Islet precursor cell (in vitro differentiated cells): ENCODE measurements at regions not wholly inside any gene's neighbourhood (a gene's known extent, or its start where the extent isn't known, plus 50 kb on each side); places are given as distances from the start of the nearest gene placed in this dataset.
A peak's percentile ranks its signal among the peaks of the same experiment; 100 is the strongest.
"Not testable (repeated sequence)": the region's sequence is repeated elsewhere in the genome, so short reads cannot be mapped to it uniquely, and the experiment has no call there.

Experiments used
- DNase-seq: peaks from one replicate; pipeline ENCODE4 v3.0.0-alpha.2; 2018

DNA sequence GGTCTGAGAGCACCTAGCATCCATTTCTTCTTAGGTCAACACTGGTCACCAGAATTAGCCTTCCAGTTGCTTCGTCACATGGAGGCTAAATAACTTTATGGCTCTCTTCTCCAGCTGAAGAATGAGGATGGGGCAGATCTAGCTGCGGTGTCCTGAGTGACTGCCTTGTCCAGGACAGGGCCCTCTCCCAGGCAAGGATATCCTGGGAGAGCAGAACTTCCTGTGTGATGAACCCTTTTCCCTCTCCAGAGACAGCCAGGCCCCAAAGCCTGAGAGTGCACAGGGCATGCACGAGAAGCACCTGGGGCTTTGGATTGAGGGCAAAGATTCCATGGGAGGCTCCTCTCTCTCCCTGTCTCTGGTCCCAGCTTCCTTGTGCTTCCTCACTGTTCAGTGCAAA is 108.2 kb upstream of the MAMLD1 start:
- DNase-seq = peak; percentile 35

DNA sequence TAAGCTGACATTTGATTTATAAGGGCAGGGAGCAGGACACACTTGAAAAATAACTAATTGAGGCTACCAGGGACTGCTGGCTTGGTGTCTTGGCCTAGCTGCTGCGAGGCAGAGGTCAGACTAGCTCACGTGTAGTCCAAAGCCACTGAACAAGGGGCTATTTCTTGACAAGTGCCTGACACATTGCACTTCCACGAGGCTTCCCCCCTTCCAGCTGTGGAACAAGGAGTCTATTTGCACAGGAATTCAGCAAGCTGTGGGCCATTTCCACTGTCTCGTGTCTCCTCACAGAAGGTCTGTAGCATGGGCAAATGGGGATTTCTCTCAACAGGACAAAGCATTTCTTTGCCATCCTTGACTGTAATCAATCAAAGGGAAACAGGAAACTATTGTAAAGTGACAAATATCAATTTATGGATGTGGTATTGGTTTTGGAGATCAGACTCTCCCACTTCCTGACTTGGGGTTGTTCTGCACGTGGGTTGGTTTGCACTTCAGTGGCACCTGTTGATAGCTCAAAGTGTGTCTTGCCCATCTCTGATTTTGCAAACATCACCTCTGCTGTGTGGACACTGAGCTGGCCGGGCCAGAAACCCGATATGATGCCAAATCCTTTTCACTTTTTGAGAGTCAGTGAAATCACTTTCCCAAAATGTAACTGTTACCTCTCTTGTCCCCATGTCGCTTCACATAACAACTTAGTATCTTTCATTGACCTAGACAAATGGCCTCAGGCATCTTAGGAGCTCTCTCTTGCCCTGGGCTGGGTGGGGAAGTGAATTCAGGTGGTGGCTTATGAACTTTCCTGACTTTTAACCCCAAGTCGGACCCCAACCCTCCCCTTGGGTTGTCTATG is 107.4 kb upstream of the MAMLD1 start:
- DNase-seq = peak; percentile 33

DNA sequence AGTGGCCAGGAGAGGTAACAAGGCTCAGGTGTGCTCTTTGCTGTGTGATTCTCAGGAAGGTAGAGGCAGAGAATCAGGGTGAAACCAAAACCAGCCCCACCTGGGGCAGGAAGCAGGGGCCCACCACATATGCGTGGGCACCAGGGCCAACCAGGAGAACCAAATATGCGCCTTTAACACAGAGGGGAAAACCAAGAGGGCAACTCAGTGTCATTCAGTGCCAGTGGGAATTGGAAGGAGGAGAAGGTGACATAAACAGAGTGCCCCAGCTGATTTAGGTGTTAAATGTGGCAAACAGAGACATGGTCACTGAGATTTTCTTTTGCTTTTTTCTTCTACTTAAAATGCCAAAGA is 106.8 kb upstream of the MAMLD1 start:
- DNase-seq = no peak

DNA sequence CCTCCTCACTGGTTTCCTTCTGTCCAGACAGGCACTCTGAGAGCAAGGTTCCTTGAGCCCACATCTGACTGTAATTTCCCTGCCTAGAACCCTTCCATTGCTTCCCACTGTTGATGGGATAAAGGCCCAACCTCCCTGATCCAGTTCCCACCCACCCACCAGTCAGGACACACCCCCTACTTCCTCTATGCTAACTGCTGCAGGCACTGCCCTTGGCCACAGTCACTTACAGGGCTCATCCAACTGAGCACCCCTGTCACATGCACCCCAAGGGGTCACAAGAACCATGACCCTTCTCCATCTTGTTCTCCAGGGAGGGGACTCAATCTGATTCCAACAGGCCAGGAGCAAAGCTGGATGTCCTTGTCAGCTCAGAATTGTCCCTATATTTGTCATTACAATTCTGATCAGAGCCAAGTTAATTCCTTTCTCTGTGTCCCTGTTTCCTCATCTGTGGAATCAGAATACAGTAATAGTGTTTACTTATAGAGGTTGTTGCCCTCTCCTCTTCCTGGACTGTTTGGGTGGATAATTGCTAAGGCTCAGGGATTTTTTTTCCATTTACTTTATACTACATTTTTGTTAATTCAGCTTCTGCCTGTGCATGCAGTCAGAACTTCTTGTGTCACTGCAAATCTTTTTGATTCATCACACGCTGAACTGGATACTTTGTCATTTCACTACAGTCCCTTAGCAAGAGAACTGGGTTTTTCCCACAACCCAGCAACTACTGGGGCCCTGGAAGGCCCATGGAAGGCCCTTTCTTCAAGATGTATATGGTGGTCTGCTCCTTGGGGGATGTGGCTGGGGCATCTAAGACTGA is 105.6 kb upstream of the MAMLD1 start:
- peak; percentile 24 for DNase-seq

DNA sequence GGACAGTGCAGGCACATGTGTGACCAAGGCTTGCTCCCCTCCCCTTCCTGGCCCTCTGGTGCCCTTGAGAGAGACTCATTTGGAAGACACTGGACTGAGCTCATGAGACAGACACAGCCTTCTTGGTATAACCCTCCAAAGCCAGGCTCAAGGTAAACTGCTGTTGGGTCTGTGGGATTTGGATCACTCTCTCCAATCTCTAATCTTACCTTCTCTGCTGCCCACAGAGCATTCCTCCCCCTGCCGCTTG is 105.0 kb upstream of the MAMLD1 start:
- no peak for DNase-seq

DNA sequence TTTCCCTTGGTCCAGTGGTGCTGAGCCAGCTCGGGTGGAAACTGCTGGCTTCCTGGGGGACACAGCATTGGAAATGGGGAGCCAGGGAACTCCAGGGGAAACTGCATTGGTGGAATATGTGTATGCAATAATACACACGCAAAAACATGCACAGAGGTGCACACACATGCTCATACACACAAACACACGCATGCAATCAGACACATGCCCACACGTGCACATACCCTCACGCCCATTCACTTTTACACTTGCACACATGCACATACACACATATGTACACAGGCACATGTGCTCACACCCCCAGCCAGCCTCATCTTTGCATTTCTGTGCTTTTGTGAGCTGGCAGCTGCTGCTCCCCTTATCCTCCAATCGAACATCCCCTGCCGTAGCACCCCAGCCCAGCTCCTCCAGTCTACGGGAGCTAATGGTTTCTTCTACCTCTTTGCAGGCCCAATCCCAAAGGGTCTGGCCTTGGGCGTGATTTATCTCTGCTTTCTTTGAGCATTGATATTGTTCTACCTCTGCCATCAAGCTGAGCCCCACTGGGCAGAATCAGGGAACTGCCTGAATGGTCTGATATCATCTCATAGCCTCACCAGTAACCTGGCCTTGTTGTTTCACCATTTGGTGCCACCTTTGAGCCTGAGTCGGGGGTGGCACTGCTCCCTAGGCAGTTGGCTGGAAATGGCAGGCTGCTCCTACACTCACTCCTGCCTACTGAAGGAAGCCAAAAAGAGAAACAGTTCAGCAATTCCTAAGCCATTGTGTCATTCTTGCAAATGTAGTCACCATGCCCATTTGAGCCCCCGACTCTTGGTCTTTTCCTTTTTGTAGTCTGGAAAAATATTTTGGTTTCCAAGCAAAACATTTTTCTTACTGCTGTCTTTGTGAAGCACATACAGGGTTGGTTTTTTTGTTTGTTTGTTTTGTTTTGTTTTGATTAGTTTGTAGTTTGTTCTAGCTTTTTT is 104.4 kb upstream of the MAMLD1 start:
- peak; percentile 29 for DNase-seq

DNA sequence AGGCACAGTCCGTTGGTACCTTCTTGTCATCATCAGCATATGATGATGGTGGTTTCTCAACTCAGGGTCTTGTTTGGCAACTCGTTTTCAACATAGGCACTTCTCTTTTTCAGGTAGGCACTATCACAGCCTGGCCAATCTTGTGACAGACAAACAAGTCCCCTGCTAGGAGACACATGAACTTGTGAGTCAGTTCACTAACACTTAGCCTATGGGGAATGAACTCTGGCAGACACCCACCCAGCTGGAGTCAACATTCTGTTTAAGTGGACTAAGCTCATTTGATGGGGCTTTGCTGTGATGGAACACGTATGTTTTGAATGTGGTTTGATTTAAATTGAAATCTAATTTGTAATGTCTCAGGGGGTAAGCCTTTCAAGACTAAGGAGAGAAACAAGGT is 100.7 kb upstream of the MAMLD1 start:
- DNase-seq = peak; percentile 10

DNA sequence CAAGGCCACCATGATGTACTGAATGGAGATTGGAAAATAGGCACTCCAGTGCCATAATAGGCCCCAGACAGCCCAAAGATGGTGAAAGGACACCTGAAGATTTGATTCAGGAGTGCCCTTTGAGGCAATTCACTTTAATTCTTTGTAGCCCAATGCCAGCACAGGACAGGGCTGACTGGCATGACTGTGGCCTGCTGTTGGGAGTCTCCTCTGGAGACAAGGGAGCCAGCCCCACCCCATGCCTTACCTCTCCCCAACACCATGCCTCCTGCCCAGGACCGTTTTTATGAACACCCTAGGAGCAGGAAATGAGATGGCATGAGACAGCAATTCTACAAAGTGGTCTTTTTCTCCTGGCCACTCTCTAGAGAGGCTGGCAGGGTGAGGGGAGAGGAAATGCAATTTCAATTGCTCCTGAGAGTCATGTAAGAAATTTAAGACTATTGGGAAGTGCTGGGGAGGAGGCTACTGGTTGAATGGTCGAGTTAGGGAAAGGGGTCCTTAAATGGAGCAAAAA is 94.2 kb upstream of the MAMLD1 start:
- peak; percentile 13 for DNase-seq

DNA sequence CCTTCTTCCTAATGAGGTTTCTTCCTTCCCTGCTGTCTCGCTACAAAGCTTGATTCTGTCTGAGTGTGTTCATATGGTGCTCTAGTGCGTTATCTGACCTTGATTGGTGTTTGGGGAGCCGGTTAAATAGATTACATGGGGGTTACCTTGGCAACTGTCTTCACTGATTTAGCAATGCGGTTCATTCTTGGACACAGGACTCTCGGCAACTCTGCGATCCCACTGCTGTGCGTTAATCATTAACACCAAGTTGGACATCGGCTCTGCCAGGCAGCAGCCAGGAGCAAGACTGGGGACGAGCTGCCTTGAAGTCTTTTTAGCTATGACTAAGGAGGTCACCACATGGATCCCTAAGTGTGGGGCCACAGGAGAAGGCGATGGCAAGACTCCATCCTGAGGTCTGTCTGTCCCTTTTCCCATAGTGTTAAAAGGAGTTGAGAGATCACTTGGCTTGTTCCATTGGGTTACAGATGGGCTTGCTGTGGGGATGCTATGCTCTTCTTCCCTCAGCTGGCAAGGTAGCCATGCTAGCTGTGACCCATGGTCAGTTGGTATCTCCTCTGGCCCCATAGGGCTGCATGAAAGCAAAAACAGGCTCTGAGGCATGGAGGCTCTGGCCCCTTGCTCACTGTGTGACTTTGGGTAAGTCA is 93.4 kb upstream of the MAMLD1 start:
- no peak for DNase-seq

DNA sequence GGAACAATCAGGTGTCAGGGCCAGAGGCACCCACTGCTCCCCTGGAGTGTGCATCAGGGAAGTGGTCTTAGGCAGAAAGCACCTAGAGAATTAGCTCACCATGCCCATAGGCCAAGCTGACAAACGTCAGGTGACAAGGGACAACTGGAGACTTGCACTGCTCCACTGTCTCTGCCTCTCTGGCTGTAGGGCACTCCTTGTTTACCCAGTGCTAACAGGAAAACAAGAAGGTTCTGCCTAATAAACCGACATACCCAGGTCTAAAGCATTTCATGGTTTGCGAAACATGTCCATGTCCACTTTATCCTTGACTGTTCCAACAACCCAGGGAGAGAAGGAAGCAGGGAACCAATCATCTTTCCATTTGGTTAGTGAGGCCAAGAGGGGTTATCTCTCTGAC is 92.5 kb upstream of the MAMLD1 start:
- no peak for DNase-seq

DNA sequence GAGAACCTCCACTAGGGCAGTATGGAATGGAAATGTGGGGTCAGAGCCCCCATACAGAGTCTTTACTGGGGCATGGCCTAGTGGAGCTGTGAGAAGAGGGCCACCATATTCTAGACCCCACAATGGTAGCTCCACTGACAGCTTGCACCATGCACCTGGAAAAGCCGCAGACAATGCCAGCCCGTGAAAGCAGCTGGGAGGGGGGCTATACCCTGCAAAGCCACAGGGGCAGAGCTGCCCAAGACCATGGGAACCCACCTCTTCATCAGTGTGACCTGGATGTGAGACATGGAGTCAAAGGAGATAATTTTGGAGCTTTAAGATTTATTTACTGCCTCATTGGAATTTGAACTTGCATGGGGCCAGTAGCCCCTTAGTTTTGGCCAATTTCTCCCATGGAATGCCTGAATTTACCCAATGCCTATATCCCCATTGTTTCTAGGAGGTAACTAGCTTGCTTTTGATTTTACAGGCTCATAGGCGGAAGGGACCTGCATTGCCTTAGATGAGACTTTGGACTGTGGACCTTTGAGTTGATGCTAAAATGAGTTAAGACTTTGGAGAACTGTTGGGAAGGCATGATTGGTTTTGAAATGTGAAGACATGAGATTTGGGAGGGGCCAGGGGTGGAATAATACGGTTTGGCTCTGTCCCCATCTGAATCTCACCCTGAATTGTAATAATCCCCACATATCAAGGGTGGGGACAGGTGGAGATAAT is 89.4 kb upstream of the MAMLD1 start:
- DNase-seq = not testable (repeated sequence)

DNA sequence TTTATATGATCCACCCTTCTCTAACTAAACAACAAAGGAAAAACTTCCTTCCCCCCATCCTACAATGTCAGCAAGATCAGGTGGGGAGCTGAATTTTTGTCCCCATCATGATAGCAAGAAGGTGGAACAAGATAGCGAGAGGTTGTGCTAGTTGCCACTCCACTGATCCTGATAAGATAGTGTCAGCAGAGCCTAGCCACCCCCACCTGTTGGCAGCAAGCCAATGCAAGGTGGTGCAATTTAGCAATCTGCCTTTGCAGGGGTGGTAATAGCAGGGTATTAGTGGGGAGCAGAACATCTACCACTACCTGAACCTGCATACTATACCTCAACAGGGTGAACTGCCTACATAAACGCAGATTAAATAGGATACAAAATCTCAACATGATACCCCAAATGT is 80.2 kb upstream of the MAMLD1 start:
- DNase-seq = no peak

DNA sequence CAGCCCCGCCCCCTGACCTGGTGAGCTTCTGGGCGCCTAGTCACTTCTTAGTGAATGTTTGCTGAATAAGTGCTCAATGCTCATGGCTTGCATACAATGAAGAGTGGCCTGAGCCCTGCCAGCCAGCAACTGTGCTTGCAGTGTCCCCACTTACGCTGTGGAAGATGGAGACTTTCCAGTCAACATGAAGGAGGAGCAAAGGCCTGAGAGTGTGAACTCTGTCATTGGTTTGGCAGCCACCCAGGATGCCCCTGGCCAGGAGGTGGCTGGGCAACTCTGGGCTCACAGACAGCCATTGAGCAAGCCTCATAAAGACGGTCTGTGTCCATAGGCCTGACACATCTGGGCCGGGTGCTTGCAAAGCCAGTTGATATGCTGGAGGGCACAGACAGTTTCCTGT is 72.1 kb upstream of the MAMLD1 start:
- peak; percentile 37 for DNase-seq

DNA sequence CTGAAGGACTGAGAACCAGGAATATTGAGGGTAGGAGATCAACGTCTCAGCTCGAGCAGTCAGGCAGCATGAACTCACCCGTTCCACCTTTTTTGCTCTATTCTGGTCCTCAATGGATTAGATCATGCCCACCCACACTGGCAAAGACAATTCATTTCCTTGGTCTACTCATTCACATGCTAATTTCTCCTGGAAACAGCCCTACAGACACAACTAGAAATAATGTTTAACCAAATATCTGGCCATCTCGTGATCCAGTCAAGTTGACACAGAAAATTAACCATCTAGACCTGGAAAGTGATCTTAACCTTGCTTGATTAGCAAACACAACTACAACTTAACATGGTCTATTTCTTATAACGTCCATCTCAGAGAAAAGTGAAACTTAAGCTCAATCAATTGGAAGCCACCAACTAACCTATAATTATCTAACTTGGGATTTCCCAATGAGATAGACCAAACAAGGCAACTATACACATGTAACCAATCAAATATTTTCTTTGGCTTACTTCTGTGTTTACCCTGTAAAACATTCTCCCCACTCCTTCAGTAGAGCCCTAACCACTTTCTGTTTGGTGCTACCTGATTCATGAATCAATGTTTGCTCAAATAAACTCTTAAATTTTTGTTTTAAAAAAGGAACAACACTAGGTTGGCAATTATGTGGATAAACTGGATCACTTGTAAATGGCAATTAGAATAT is 69.7 kb upstream of the MAMLD1 start:
- DNase-seq = no peak

DNA sequence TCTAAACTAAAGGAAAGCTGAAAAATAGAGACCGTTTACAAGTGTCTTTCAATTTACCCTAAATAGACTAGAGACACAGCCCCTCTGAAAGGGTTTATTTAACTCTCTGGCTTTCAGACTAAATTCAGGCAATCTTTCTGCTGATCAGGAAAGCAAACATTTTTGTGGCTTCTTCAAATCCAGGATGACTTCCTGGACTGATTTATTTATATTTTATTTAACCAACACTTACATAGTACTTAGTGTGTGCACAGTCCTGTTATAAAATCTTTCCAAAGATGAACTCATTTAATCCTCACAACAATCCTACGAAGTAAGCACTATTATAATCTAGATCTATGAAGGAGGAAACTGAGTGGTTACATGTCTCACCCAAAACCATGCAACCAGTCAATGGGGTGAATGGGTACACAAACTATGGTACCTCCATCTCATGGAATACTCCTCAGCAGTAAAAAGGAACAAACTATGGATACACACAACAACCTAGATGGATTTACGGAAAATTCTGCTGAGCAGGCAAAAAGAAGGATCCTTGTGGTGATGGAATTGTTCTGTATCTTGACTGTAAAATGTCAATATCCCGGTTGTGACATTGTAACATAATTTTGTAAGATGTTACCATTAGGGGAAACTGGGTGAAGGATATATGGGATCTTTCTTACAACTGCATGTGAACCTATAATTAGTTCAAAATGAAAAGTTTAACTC is 64.1 kb upstream of the MAMLD1 start:
- no peak for DNase-seq

DNA sequence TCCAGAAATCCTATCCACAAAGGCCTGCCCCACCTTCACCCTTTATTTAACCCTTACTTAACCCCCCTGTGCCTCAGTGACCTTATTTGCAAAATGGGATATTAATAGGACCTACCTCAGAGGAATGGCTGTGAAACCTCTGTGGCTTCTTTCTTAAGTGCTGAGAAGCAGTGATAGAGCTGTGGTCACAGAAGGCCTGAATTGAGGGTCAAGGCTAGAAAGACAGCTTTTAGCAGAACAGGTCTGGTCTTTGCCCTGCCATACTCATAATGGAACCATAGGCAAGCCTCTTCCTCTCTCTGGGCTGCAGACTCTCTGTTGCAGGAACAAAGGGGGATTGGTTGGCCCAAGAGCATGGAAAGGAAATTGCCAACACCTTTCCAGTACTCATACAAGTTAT is 63.5 kb upstream of the MAMLD1 start:
- no peak for DNase-seq

DNA sequence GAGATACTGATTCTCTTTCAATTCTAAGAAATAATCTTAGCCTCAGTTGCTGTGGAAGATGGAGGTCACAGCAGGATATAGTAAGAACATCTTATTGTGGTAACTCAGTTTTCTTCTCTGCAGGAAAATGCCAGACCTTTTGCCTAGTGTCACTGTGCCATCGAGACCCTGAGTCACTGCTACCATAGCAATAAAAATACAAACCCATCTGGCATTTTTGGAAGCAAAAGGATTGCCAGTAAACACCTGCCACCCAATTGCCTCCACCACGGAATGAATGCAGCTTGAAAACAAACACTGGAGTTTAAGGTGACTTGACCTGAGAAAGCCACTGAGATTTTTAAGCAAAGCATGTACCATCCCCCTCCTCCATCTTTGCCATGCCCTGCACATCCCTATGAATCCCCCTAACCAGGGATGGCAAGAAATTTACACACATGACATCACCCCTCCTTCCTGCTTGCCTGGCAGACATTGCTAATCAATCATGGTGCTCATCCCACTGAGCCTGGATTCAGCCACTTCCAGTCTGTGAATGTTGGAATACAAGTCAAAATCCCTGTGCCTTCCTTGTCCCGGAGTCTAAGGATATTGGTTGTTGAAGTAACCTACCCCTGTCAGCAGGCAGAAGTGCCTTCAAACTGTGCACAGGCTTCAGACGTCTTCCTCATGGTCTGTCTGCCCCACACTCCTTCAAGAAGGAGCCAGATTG is 59.6 kb upstream of the MAMLD1 start:
- DNase-seq = no peak

DNA sequence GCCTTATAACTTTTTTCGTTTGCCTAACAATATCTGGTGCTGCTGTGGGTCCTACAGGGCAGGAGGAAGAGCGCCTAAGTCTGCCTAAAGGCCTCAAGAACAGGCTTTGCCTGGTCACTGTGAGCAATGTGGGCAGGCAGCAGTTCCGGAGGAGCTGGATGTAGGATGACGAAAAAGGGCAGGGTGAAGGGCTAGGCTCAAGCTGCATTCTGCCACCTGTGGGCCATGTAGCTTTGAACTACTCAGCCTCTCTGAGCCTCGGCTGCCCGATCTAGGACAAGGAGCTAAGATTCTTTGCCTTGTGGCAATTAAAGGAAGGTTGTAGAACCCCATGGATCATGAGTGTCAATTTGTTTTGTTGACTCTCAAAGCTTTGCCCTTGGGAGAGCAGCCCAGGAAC is 57.1 kb upstream of the MAMLD1 start:
- no peak for DNase-seq

DNA sequence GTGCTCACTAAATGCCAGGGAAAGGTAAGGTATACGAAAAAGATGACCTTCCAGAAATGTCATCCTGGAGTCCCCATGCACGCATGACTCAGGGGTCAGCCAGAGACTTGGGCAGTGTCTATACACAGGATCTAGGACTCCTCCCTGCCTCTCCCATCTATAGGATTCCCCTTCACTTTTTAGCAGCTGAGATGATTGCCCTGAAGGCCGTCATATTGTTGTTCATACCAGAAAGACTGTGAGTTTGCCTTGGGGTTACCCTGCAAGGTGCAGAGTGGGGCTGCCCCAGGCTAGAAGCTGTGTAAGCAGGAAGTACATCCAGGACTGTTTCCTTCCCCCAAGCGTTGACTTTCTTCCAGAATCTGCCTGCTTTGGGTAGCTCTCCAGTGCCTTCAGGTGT is 55.1 kb upstream of the MAMLD1 start:
- DNase-seq = peak; percentile 26
